SK-N-SH (cell line): ENCODE measurements at regions not wholly inside any gene's neighbourhood (a gene's known extent, or its start where the extent isn't known, plus 50 kb on each side); places are given as distances from the start of the nearest gene placed in this dataset.

Experiments used
- CTCF ChIP-seq: fragments of 200-600 bp; sonication (generic); IDR thresholded peaks from 2 replicates; pipeline ENCODE4 v1.6.1; 2017; ENCODE audit warnings: antibody characterized with exemption, mild to moderate bottlenecking, moderate library complexity
- TF ChIP-seq, protein P1 (sequence below): IDR thresholded peaks from 2 replicates; pipeline ENCODE4 v1.4.0; 2012; ENCODE audit warnings: low read depth

- TF ChIP-seq CTCF: no peak
- TF ChIP-seq, protein P1, sequence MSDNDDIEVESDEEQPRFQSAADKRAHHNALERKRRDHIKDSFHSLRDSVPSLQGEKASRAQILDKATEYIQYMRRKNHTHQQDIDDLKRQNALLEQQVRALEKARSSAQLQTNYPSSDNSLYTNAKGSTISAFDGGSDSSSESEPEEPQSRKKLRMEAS: no peak
Observed at GRCh38 chr6:140627002-140627401, 1252.6 kb upstream of the CITED2 start.
